ENCODE measurements at regions not wholly inside any gene's neighbourhood (a gene's known extent, or its start where the extent isn't known, plus 50 kb on each side); places are given as distances from the start of the nearest gene placed in this dataset.

- Histone ChIP-seq H3K14ac (ENCODE audit: low read length) (no peak overlapping the region), H3K27me3 (ENCODE audit: insufficient read depth, low read length) (no peaks in the 10 kb centered on the region), H3K9ac (ENCODE audit: low read length) (no peak overlapping the region), H3K4ac (ENCODE audit: low read depth, low read length) (no peak overlapping the region), H2AK5ac (ENCODE audit: low read length) (no peak overlapping the region), H3K79me1 (ENCODE audit: low read length) (no peaks in the 10 kb centered on the region), H2BK12ac (ENCODE audit: low read length) (no peak overlapping the region), H3K27ac (ENCODE audit: low read depth, low read length) (no peak overlapping the region), H3K9me3 (ENCODE audit: insufficient read depth, low read depth, low read length) (no peaks in the 10 kb centered on the region), H3K18ac (ENCODE audit: low read length) (no peak overlapping the region), H3K4me1 (ENCODE audit: control insufficient read depth in 1 of 2, insufficient read depth in 2 of 2, low read length in 2 of 2) (peaks cover 0 to 6% of the 10 kb centered on the region in 2 experiments), H4K8ac (ENCODE audit: low read depth, low read length) (no peak overlapping the region), H2BK120ac (ENCODE audit: insufficient read depth, low read length, poor library complexity) (no peak overlapping the region), H3K79me2 (ENCODE audit: control insufficient read depth, insufficient read depth, low read length, poor library complexity) (no peaks in the 10 kb centered on the region), H3K4me2 (ENCODE audit: low read length) (no peak overlapping the region), H3K23ac (ENCODE audit: low read length) (no peak overlapping the region), H3K36me3 (ENCODE audit: control insufficient read depth in 1 of 2, insufficient read depth in 2 of 2, low read length in 2 of 2) (no peaks in the 10 kb centered on the region), H2BK5ac (ENCODE audit: low read depth, low read length, poor library complexity) (no peak overlapping the region), H2AFZ (ENCODE audit: insufficient read depth, low read length, poor library complexity) (no peak overlapping the region), H3K4me3 (ENCODE audit: low read depth, low read length) (no peak overlapping the region), H4K12ac (ENCODE audit: low read depth, low read length) (no peak overlapping the region), H4K91ac (ENCODE audit: low read depth, low read length) (no peak overlapping the region)
- no CpG with 5 or more reads among the region's 2 CpGs for WGBS (ENCODE audit: extremely low coverage, insufficient coverage, insufficient read length)
- no peak for DNase-seq
Observed at GRCh38 chr12:103097496-103097895, 140.0 kb downstream of the ASCL1 start.

- H2AFZ ChIP-seq (ENCODE audit: insufficient read depth, low read length, poor library complexity): no peak overlapping the region
- no peak overlapping the region for H3K18ac ChIP-seq (ENCODE audit: low read length)
- H2AK5ac ChIP-seq (ENCODE audit: low read length): no peak overlapping the region
- H3K4me2 ChIP-seq (ENCODE audit: low read length): no peak overlapping the region
- H3K4me3 ChIP-seq (ENCODE audit: low read depth, low read length): no peak overlapping the region
- H3K4ac ChIP-seq (ENCODE audit: low read depth, low read length): no peak overlapping the region
- H2BK12ac ChIP-seq (ENCODE audit: low read length): no peak overlapping the region
- no peak overlapping the region for H3K14ac ChIP-seq (ENCODE audit: low read length)
- H3K9ac ChIP-seq (ENCODE audit: low read length): no peak overlapping the region
- no peaks in the 10 kb centered on the region for H3K79me1 ChIP-seq (ENCODE audit: low read length)
- H3K9me3 ChIP-seq (ENCODE audit: insufficient read depth, low read depth, low read length): no peaks in the 10 kb centered on the region
- H2BK120ac ChIP-seq (ENCODE audit: insufficient read depth, low read length, poor library complexity): no peak overlapping the region
- no peak overlapping the region for H3K23ac ChIP-seq (ENCODE audit: low read length)
- DNase-seq: no peak
- no peaks in the 10 kb centered on the region for H3K36me3 ChIP-seq (ENCODE audit: control insufficient read depth in 1 of 2, insufficient read depth in 2 of 2, low read length in 2 of 2)
- no peak overlapping the region for H3K27ac ChIP-seq (ENCODE audit: low read depth, low read length)
- H2BK5ac ChIP-seq (ENCODE audit: low read depth, low read length, poor library complexity): no peak overlapping the region
- H3K79me2 ChIP-seq (ENCODE audit: control insufficient read depth, insufficient read depth, low read length, poor library complexity): no peaks in the 10 kb centered on the region
- no CpG with 5 or more reads among the region's 11 CpGs for WGBS (ENCODE audit: extremely low coverage, insufficient coverage, insufficient read length)
- H4K12ac ChIP-seq (ENCODE audit: low read depth, low read length): no peak overlapping the region
- no peaks in the 10 kb centered on the region for H3K4me1 ChIP-seq (ENCODE audit: control insufficient read depth in 1 of 2, insufficient read depth in 2 of 2, low read length in 2 of 2)
- H3K27me3 ChIP-seq (ENCODE audit: insufficient read depth, low read length): no peaks in the 10 kb centered on the region
- no peak overlapping the region for H4K91ac ChIP-seq (ENCODE audit: low read depth, low read length)
- no peak overlapping the region for H4K8ac ChIP-seq (ENCODE audit: low read depth, low read length)
Observed at GRCh38 chr12:103100257-103100831, 142.9 kb downstream of the ASCL1 start.

GRCh38 chr12:103102225-103102744 is 144.8 kb downstream of the ASCL1 start:
- Histone ChIP-seq H3K36me3 (ENCODE audit: control insufficient read depth in 1 of 2, insufficient read depth in 2 of 2, low read length in 2 of 2) (no peaks in the 10 kb centered on the region), H3K4me2 (ENCODE audit: low read length) (no peak overlapping the region), H3K4ac (ENCODE audit: low read depth, low read length) (no peak overlapping the region), H3K4me3 (ENCODE audit: low read depth, low read length) (no peak overlapping the region), H2BK5ac (ENCODE audit: low read depth, low read length, poor library complexity) (no peak overlapping the region), H4K91ac (ENCODE audit: low read depth, low read length) (no peak overlapping the region), H3K27me3 (ENCODE audit: insufficient read depth, low read length) (no peaks in the 10 kb centered on the region), H2BK12ac (ENCODE audit: low read length) (no peak overlapping the region), H3K9ac (ENCODE audit: low read length) (no peak overlapping the region), H3K23ac (ENCODE audit: low read length) (no peak overlapping the region), H3K4me1 (ENCODE audit: control insufficient read depth in 1 of 2, insufficient read depth in 2 of 2, low read length in 2 of 2) (no peaks in the 10 kb centered on the region), H4K8ac (ENCODE audit: low read depth, low read length) (no peak overlapping the region), H3K9me3 (ENCODE audit: insufficient read depth, low read depth, low read length) (no peaks in the 10 kb centered on the region), H2AK5ac (ENCODE audit: low read length) (no peak overlapping the region), H2BK120ac (ENCODE audit: insufficient read depth, low read length, poor library complexity) (no peak overlapping the region), H3K18ac (ENCODE audit: low read length) (no peak overlapping the region), H2AFZ (ENCODE audit: insufficient read depth, low read length, poor library complexity) (no peak overlapping the region), H4K12ac (ENCODE audit: low read depth, low read length) (no peak overlapping the region), H3K79me1 (ENCODE audit: low read length) (no peaks in the 10 kb centered on the region), H3K27ac (ENCODE audit: low read depth, low read length) (no peak overlapping the region), H3K79me2 (ENCODE audit: control insufficient read depth, insufficient read depth, low read length, poor library complexity) (no peaks in the 10 kb centered on the region), H3K14ac (ENCODE audit: low read length) (no peak overlapping the region)
- DNase-seq: no peak
- no CpG with 5 or more reads among the region's 2 CpGs for WGBS (ENCODE audit: extremely low coverage, insufficient coverage, insufficient read length)

GRCh38 chr12:103105971-103106597 is 148.6 kb downstream of the ASCL1 start:
- Histone ChIP-seq H3K4me1 (ENCODE audit: control insufficient read depth in 1 of 2, insufficient read depth in 2 of 2, low read length in 2 of 2) (no peaks in the 10 kb centered on the region), H3K4me3 (ENCODE audit: low read depth, low read length) (no peak overlapping the region), H3K23ac (ENCODE audit: low read length) (no peak overlapping the region), H3K18ac (ENCODE audit: low read length) (no peak overlapping the region), H2BK120ac (ENCODE audit: insufficient read depth, low read length, poor library complexity) (no peak overlapping the region), H2AFZ (ENCODE audit: insufficient read depth, low read length, poor library complexity) (no peak overlapping the region), H3K27ac (ENCODE audit: low read depth, low read length) (no peak overlapping the region), H3K9ac (ENCODE audit: low read length) (no peak overlapping the region), H3K9me3 (ENCODE audit: insufficient read depth, low read depth, low read length) (no peaks in the 10 kb centered on the region), H2AK5ac (ENCODE audit: low read length) (no peak overlapping the region), H3K79me1 (ENCODE audit: low read length) (no peaks in the 10 kb centered on the region), H2BK12ac (ENCODE audit: low read length) (no peak overlapping the region), H4K91ac (ENCODE audit: low read depth, low read length) (no peak overlapping the region), H3K79me2 (ENCODE audit: control insufficient read depth, insufficient read depth, low read length, poor library complexity) (no peaks in the 10 kb centered on the region), H3K14ac (ENCODE audit: low read length) (no peak overlapping the region), H4K8ac (ENCODE audit: low read depth, low read length) (no peak overlapping the region), H2BK5ac (ENCODE audit: low read depth, low read length, poor library complexity) (no peak overlapping the region), H3K36me3 (ENCODE audit: control insufficient read depth in 1 of 2, insufficient read depth in 2 of 2, low read length in 2 of 2) (no peaks in the 10 kb centered on the region), H3K4ac (ENCODE audit: low read depth, low read length) (no peak overlapping the region), H3K4me2 (ENCODE audit: low read length) (no peak overlapping the region), H3K27me3 (ENCODE audit: insufficient read depth, low read length) (no peaks in the 10 kb centered on the region), H4K12ac (ENCODE audit: low read depth, low read length) (no peak overlapping the region)
- DNase-seq: no peak
- WGBS (ENCODE audit: extremely low coverage, insufficient coverage, insufficient read length): no CpG with 5 or more reads among the region's 2 CpGs

Measured in trophoblast cell (in vitro differentiated cells and primary cell).